GM23338 (cell line): ENCODE measurements at regions not wholly inside any gene's neighbourhood (a gene's known extent, or its start where the extent isn't known, plus 50 kb on each side); places are given as distances from the start of the nearest gene placed in this dataset.

Source experiments
- EZH2 ChIP-seq: fragments of 200-600 bp; sonication (generic); IDR thresholded peaks from one replicate; pipeline ENCODE4 v1.8.0; 2017; ENCODE audit warnings: antibody characterized with exemption, mild to moderate bottlenecking, low read depth; ENCODE audit not compliant: unreplicated experiment
- TF ChIP-seq, protein P1 (sequence below), 2 experiments: fragments of 200-600 bp in 1 of 2; sonication (generic) in 1 of 2; conservative IDR thresholded peaks; 2 replicates each; pipeline versions ENCODE4 v1.5.1 to v1.6.1; 2016 to 2017; ENCODE audit warnings: antibody characterized with exemption in 2 of 2, low read depth in 2 of 2, mild to moderate bottlenecking in 2 of 2, moderate library complexity in 1 of 2

DNA sequence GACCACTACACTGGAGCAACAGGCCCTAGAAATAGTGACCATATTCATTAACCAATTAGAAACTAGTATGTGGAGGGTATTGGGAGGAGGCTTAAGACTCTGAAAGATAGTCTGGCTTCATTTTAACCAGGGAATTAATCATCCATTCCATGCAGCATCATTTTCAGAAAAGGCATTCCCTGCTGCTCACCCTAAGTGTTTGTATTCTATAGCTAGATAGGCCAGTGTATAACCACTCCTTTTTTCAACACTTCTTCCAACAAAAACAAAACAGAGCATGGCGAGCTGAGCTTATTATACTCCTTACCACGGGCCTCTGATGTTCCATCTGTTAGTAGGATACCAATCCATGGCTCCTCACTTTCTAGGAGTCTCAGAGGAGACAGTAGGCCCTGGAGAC is 112.0 kb upstream of the PKDCC start:
- TF ChIP-seq, protein P1, sequence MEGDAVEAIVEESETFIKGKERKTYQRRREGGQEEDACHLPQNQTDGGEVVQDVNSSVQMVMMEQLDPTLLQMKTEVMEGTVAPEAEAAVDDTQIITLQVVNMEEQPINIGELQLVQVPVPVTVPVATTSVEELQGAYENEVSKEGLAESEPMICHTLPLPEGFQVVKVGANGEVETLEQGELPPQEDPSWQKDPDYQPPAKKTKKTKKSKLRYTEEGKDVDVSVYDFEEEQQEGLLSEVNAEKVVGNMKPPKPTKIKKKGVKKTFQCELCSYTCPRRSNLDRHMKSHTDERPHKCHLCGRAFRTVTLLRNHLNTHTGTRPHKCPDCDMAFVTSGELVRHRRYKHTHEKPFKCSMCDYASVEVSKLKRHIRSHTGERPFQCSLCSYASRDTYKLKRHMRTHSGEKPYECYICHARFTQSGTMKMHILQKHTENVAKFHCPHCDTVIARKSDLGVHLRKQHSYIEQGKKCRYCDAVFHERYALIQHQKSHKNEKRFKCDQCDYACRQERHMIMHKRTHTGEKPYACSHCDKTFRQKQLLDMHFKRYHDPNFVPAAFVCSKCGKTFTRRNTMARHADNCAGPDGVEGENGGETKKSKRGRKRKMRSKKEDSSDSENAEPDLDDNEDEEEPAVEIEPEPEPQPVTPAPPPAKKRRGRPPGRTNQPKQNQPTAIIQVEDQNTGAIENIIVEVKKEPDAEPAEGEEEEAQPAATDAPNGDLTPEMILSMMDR (conservative IDR thresholded peaks at IDR 0.05; ENCODE audit: low read depth in 2 of 2), result no peak
- TF ChIP-seq EZH2, result no peak
